ENCODE measurements at regions not wholly inside any gene's neighbourhood (a gene's known extent, or its start where the extent isn't known, plus 50 kb on each side); places are given as distances from the start of the nearest gene placed in this dataset.

DNA sequence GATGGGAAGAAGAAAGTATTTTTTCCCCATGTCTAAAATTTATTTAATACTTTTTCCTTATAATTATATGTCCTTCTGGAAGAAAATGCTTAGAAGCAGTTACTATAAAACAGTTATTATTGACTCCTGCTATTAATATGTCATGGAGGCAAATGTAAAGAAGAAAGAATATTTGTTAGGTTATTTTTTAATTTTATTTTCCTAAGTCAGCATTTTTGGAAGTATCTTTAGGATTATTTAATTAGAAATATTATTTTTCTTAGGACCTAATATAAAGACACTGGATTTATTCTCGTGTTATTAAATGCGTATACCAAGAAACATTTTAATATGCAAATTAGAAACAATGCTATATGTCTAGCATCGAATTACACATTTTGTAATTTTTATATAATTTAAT is 687.7 kb downstream of the TRAM1L1 start:
- Histone ChIP-seq H2AFZ (no peak overlapping the region), H3K4me2 (no peak overlapping the region), H3K4me1 (ENCODE audit: insufficient read depth) (peaks cover 14% of the 10 kb centered on the region), H4K20me1 (replicated peaks; ENCODE audit: insufficient read depth) (no peaks in the 10 kb centered on the region), H3F3A (replicated peaks; ENCODE audit: low read depth) (no peaks in the 10 kb centered on the region), H3K4me3 (no peak overlapping the region), H3K36me3 (ENCODE audit: insufficient read depth) (no peaks in the 10 kb centered on the region), H3K79me2 (replicated peaks; ENCODE audit: insufficient read depth) (no peaks in the 10 kb centered on the region), H3K9me2 (ENCODE audit: insufficient read depth) (no peaks in the 10 kb centered on the region), H3K27me3 (ENCODE audit: insufficient read depth) (no peaks in the 10 kb centered on the region), H3K27ac (ENCODE audit: low read depth) (no peak overlapping the region)
- TF ChIP-seq EZH2 (IDR thresholded peaks at IDR 0.05; ENCODE audit: low read depth, unreplicated experiment) (no peak), ZNF331 (CRISPR knock-in tag; IDR thresholded peaks at IDR 0.05; ENCODE audit: low read depth) (no peak), CREB1 (CRISPR knock-in tag; IDR thresholded peaks at IDR 0.05; ENCODE audit: low read depth) (no peak), POLR2AphosphoS5 (IDR thresholded peaks at IDR 0.05; ENCODE audit: low read depth) (no peak), ZNF114 (CRISPR knock-in tag; IDR thresholded peaks at IDR 0.05) (no peak), JUNB (IDR thresholded peaks at IDR 0.05; ENCODE audit: unreplicated experiment) (no peak), NANOG (IDR thresholded peaks at IDR 0.05; ENCODE audit: borderline replicate concordance) (no peak), STAT1 (IDR thresholded peaks at IDR 0.05; ENCODE audit: unreplicated experiment) (no peak), EZH2phosphoT487 (IDR thresholded peaks at IDR 0.05; ENCODE audit: unreplicated experiment) (no peak)
- TF ChIP-seq, protein P1, sequence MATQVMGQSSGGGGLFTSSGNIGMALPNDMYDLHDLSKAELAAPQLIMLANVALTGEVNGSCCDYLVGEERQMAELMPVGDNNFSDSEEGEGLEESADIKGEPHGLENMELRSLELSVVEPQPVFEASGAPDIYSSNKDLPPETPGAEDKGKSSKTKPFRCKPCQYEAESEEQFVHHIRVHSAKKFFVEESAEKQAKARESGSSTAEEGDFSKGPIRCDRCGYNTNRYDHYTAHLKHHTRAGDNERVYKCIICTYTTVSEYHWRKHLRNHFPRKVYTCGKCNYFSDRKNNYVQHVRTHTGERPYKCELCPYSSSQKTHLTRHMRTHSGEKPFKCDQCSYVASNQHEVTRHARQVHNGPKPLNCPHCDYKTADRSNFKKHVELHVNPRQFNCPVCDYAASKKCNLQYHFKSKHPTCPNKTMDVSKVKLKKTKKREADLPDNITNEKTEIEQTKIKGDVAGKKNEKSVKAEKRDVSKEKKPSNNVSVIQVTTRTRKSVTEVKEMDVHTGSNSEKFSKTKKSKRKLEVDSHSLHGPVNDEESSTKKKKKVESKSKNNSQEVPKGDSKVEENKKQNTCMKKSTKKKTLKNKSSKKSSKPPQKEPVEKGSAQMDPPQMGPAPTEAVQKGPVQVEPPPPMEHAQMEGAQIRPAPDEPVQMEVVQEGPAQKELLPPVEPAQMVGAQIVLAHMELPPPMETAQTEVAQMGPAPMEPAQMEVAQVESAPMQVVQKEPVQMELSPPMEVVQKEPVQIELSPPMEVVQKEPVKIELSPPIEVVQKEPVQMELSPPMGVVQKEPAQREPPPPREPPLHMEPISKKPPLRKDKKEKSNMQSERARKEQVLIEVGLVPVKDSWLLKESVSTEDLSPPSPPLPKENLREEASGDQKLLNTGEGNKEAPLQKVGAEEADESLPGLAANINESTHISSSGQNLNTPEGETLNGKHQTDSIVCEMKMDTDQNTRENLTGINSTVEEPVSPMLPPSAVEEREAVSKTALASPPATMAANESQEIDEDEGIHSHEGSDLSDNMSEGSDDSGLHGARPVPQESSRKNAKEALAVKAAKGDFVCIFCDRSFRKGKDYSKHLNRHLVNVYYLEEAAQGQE (IDR thresholded peaks at IDR 0.05; ENCODE audit: unreplicated experiment): no peak
- TF ChIP-seq, protein P2, sequence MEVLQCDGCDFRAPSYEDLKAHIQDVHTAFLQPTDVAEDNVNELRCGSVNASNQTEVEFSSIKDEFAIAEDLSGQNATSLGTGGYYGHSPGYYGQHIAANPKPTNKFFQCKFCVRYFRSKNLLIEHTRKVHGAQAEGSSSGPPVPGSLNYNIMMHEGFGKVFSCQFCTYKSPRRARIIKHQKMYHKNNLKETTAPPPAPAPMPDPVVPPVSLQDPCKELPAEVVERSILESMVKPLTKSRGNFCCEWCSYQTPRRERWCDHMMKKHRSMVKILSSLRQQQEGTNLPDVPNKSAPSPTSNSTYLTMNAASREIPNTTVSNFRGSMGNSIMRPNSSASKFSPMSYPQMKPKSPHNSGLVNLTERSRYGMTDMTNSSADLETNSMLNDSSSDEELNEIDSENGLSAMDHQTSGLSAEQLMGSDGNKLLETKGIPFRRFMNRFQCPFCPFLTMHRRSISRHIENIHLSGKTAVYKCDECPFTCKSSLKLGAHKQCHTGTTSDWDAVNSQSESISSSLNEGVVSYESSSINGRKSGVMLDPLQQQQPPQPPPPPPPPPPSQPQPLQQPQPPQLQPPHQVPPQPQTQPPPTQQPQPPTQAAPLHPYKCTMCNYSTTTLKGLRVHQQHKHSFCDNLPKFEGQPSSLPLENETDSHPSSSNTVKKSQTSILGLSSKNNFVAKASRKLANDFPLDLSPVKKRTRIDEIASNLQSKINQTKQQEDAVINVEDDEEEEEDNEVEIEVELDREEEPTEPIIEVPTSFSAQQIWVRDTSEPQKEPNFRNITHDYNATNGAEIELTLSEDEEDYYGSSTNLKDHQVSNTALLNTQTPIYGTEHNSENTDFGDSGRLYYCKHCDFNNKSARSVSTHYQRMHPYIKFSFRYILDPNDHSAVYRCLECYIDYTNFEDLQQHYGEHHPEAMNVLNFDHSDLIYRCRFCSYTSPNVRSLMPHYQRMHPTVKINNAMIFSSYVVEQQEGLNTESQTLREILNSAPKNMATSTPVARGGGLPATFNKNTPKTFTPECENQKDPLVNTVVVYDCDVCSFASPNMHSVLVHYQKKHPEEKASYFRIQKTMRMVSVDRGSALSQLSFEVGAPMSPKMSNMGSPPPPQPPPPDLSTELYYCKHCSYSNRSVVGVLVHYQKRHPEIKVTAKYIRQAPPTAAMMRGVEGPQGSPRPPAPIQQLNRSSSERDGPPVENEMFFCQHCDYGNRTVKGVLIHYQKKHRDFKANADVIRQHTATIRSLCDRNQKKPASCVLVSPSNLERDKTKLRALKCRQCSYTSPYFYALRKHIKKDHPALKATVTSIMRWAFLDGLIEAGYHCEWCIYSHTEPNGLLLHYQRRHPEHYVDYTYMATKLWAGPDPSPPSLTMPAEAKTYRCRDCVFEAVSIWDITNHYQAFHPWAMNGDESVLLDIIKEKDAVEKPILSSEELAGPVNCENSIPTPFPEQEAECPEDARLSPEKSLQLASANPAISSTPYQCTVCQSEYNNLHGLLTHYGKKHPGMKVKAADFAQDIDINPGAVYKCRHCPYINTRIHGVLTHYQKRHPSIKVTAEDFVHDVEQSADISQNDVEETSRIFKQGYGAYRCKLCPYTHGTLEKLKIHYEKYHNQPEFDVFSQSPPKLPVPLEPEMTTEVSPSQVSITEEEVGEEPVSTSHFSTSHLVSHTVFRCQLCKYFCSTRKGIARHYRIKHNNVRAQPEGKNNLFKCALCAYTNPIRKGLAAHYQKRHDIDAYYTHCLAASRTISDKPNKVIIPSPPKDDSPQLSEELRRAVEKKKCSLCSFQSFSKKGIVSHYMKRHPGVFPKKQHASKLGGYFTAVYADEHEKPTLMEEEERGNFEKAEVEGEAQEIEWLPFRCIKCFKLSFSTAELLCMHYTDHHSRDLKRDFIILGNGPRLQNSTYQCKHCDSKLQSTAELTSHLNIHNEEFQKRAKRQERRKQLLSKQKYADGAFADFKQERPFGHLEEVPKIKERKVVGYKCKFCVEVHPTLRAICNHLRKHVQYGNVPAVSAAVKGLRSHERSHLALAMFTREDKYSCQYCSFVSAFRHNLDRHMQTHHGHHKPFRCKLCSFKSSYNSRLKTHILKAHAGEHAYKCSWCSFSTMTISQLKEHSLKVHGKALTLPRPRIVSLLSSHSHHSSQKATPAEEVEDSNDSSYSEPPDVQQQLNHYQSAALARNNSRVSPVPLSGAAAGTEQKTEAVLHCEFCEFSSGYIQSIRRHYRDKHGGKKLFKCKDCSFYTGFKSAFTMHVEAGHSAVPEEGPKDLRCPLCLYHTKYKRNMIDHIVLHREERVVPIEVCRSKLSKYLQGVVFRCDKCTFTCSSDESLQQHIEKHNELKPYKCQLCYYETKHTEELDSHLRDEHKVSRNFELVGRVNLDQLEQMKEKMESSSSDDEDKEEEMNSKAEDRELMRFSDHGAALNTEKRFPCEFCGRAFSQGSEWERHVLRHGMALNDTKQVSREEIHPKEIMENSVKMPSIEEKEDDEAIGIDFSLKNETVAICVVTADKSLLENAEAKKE (CRISPR knock-in tag; IDR thresholded peaks at IDR 0.05): no peak
- TF ChIP-seq, protein P3, sequence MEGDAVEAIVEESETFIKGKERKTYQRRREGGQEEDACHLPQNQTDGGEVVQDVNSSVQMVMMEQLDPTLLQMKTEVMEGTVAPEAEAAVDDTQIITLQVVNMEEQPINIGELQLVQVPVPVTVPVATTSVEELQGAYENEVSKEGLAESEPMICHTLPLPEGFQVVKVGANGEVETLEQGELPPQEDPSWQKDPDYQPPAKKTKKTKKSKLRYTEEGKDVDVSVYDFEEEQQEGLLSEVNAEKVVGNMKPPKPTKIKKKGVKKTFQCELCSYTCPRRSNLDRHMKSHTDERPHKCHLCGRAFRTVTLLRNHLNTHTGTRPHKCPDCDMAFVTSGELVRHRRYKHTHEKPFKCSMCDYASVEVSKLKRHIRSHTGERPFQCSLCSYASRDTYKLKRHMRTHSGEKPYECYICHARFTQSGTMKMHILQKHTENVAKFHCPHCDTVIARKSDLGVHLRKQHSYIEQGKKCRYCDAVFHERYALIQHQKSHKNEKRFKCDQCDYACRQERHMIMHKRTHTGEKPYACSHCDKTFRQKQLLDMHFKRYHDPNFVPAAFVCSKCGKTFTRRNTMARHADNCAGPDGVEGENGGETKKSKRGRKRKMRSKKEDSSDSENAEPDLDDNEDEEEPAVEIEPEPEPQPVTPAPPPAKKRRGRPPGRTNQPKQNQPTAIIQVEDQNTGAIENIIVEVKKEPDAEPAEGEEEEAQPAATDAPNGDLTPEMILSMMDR (conservative IDR thresholded peaks at IDR 0.05; ENCODE audit: low read depth in 2 of 2): no peak
- TF ChIP-seq, protein P4, sequence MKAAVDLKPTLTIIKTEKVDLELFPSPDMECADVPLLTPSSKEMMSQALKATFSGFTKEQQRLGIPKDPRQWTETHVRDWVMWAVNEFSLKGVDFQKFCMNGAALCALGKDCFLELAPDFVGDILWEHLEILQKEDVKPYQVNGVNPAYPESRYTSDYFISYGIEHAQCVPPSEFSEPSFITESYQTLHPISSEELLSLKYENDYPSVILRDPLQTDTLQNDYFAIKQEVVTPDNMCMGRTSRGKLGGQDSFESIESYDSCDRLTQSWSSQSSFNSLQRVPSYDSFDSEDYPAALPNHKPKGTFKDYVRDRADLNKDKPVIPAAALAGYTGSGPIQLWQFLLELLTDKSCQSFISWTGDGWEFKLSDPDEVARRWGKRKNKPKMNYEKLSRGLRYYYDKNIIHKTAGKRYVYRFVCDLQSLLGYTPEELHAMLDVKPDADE (IDR thresholded peaks at IDR 0.05): no peak
- DNase-seq (ENCODE audit: low spot score) (no peak), ATAC-seq (no peak)
- Mint-ChIP-seq H3K4me1 (peaks cover 4% of the 10 kb centered on the region), H3K27ac (no peak overlapping the region), H3K27me3 (ENCODE audit: insufficient read depth, low read depth, poor library complexity) (no peaks in the 10 kb centered on the region), H3K4me3 (no peak overlapping the region), H3K9me3 (no peaks in the 10 kb centered on the region), H3K36me3 (ENCODE audit: low read depth) (no peaks in the 10 kb centered on the region)

Data from GM23338 (cell line).